ENCODE measurements at regions not wholly inside any gene's neighbourhood (a gene's known extent, or its start where the extent isn't known, plus 50 kb on each side); places are given as distances from the start of the nearest gene placed in this dataset.
"Not testable (repeated sequence)": the region's sequence is repeated elsewhere in the genome, so short reads cannot be mapped to it uniquely, and the experiment has no call there.

DNA sequence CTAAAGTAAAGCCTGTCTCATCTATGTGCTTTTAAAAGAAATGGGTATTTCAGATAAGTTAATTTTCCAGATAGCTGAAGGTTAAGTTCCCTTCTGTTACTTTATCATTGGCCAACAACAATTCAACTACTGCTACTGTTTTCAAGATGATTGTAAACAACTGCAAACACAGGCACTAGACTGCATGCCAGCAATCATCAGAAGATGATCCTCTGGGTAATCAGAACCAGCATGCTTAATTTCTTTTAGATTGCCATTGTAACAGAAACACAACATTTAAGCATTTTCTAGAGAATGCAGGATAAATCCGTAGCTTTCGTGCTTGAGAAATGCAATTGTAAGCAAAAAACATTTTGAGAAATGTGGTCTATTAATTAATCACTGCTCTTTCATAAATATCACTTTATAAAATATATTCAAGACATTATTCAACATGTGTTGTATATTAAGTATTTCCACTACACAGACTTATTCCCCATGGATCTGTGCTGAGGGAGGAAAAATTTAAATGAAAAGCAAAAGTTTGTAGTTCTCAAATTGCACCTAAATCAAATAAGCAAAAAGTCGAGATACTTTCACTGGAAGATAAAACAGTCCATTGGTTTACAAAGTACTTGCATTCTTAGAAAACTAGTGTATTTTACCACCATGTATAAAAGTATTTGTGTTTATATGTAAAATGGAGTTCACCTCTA is 133.7 kb downstream of the ATL2 start:
- no peaks in the 10 kb centered on the region for H3K9me3 ChIP-seq (ENCODE audit: low read depth, low read length)
- no peaks in the 10 kb centered on the region for H3K27me3 ChIP-seq (ENCODE audit: insufficient read depth, low read length)
- H3K4me1 ChIP-seq (ENCODE audit: insufficient read depth, low read length): no peaks in the 10 kb centered on the region
- no peak overlapping the region for H3K4me3 ChIP-seq (ENCODE audit: low read length)

DNA sequence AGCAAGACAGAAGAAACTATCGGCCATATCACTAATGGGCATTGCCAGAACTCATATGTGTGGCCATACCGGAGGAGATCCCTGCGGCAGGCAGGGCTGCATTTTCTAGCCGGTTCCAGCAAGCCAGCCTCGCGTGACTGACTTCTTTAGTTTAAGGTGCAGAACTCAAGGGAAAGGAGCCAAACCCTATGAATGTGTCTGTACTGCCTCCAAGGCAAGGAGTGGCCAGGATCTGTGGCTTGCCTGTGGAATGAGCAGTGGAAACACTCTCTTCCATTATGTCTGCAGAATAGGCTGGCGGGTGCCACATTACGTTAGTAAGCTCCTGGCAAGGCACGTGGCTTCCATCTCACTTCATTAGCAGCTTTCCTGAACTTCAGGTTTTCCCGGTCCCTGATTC is 137.6 kb downstream of the ATL2 start:
- no peaks in the 10 kb centered on the region for H3K4me1 ChIP-seq (ENCODE audit: insufficient read depth, low read length)
- H3K9me3 ChIP-seq (ENCODE audit: low read depth, low read length): no peaks in the 10 kb centered on the region
- no peaks in the 10 kb centered on the region for H3K27me3 ChIP-seq (ENCODE audit: insufficient read depth, low read length)
- H3K4me3 ChIP-seq (ENCODE audit: low read length): no peak overlapping the region

DNA sequence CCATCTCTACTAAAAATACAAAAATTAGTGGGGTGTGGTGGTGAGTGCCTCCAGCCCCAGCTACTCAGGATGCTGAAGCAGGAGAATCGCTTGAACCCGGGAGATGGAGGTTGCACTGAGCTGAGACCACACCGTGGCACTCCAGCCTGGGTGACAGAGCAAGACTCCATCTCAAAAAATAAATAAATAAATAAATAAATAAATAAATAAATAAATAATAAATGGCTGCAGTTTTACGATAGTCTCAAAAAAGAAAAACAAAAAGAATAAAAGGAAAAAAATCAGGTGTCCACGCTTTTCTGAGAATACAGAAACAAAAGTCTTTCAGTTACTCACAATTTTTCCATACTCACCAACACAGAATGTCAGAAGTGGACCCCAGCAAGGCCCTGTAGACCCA is 138.4 kb downstream of the ATL2 start:
- not testable (repeated sequence) for H3K4me3 ChIP-seq (ENCODE audit: low read length); H3K9me3 ChIP-seq (ENCODE audit: low read depth, low read length); H3K27me3 ChIP-seq (ENCODE audit: insufficient read depth, low read length); H3K4me1 ChIP-seq (ENCODE audit: insufficient read depth, low read length)

DNA sequence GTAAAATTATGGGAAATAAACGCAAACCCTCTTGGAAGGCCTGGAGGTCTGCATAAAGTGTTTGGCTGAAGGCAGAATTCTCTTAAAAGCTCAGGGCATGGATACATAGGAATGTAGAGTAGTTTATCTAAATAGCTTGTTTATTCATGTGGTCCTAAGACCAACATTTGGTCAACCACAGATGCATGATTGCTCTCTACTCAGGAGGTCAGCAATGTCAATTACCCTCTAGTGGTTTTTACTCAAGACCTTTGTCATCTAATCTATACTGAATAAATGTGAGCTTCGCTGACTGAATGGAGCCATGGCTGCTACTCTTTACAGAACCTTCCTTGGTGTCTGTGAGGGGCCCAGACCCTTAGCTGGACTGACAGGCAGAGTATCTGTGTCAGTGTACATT is 139.8 kb downstream of the ATL2 start:
- Histone ChIP-seq H3K4me1 (ENCODE audit: insufficient read depth, low read length) (no peaks in the 10 kb centered on the region), H3K9me3 (ENCODE audit: low read depth, low read length) (no peaks in the 10 kb centered on the region), H3K4me3 (ENCODE audit: low read length) (no peak overlapping the region), H3K27me3 (ENCODE audit: insufficient read depth, low read length) (peaks cover 11% of the 10 kb centered on the region)

- Histone ChIP-seq H3K4me1 (ENCODE audit: insufficient read depth, low read length) (no peaks in the 10 kb centered on the region), H3K27me3 (ENCODE audit: insufficient read depth, low read length) (peaks cover 15% of the 10 kb centered on the region), H3K4me3 (ENCODE audit: low read length) (no peak overlapping the region), H3K9me3 (ENCODE audit: low read depth, low read length) (no peaks in the 10 kb centered on the region)
Measured at GRCh38 chr2:38233231-38233983, 143.7 kb downstream of the ATL2 start.

- H3K9me3 ChIP-seq (ENCODE audit: low read depth, low read length): no peaks in the 10 kb centered on the region
- H3K4me3 ChIP-seq (ENCODE audit: low read length): no peak overlapping the region
- H3K4me1 ChIP-seq (ENCODE audit: insufficient read depth, low read length): no peaks in the 10 kb centered on the region
Measured at GRCh38 chr2:38232454-38232853, 144.6 kb downstream of the ATL2 start.

GRCh38 chr2:38230756-38231155 is 146.3 kb downstream of the ATL2 start:
- no peak overlapping the region for H3K4me3 ChIP-seq (ENCODE audit: low read length)
- H3K9me3 ChIP-seq (ENCODE audit: low read depth, low read length): no peaks in the 10 kb centered on the region
- H3K4me1 ChIP-seq (ENCODE audit: insufficient read depth, low read length): no peaks in the 10 kb centered on the region
- peaks cover 36% of the 10 kb centered on the region for H3K27me3 ChIP-seq (ENCODE audit: insufficient read depth, low read length)

More at GRCh38 chr2:38232454-38232853, 144.6 kb downstream of the ATL2 start:
- H3K27me3 ChIP-seq (ENCODE audit: insufficient read depth, low read length): peaks cover 20% of the 10 kb centered on the region

DNA sequence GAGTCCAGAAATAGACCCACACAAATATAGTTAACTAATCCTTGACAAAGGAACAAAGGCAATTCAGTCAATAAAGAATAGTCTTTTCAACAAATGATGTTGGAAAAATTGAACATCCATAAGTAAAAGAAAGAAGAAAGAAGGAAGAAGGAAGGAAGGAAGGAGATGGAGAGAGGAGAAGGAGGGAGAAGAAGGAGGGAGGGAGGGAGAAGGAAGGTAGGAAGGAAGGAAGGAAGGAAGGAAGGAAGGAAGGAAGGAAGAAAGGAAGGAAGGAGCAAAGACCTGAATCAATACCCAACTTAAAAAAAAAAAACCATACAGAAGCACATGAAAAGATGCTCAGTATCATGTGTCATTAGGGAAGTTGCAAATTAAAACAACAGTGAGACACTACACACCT is 148.3 kb downstream of the ATL2 start:
- peaks cover 45% of the 10 kb centered on the region for H3K27me3 ChIP-seq (ENCODE audit: insufficient read depth, low read length)
- no peaks in the 10 kb centered on the region for H3K9me3 ChIP-seq (ENCODE audit: low read depth, low read length)
- H3K4me1 ChIP-seq (ENCODE audit: insufficient read depth, low read length): no peaks in the 10 kb centered on the region
- no peak overlapping the region for H3K4me3 ChIP-seq (ENCODE audit: low read length)

DNA sequence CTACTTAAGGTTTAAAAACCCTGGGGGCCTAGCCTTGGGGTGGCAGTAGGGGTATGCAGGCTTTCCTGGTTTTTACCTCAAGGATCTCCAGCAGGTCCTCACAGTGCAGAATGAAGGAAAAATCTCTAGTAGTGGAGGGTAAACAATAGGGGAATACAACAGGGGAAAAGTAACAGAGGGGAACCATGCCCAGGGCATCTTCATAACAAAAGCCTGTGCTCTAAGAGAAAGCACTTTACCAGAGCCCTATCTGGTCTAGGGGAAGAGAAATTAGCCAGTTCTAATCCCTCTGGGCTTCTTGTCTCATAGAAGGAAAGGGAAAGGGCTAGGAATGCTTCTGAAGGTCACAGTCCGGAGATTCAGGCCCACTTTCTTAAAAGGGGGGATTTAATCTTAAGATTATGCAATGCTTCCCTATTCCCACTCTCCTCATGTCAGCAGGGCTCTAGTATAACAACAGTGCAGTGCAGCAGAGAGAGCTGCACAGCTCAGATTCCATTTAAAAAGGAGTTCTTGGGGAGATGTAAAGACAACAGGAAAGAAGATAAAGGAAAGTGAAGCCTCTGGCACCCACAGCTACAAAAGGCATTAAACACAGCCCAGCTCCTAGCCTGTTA is 149.0 kb upstream of the CYP1B1 start:
- Histone ChIP-seq H3K4me3 (ENCODE audit: low read length) (no peak overlapping the region), H3K27me3 (ENCODE audit: insufficient read depth, low read length) (peaks cover 34% of the 10 kb centered on the region), H3K9me3 (ENCODE audit: low read depth, low read length) (peaks cover 4% of the 10 kb centered on the region), H3K4me1 (ENCODE audit: insufficient read depth, low read length) (peaks cover 4% of the 10 kb centered on the region)

DNA sequence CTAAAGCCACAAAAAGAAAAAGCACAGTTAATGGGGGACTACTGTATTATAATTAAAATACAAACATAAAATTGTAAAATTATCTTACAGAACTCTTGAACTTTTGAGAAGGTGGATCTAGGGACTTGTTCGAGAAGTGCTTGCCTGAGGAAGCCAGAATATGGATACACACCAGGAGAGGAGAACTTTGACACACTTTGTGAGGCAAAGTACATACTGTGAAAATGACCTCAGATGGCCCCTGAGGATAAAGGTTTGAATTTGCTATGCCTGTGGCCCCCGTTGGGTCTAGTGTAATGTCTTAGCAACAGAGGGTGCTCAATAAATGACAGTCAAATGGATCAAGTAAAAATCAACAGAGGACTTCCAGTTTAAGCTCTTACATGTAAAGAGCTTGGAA is 148.2 kb upstream of the CYP1B1 start:
- Histone ChIP-seq H3K27me3 (ENCODE audit: insufficient read depth, low read length) (peaks cover 38% of the 10 kb centered on the region), H3K9me3 (ENCODE audit: low read depth, low read length) (peaks cover 7% of the 10 kb centered on the region), H3K4me3 (ENCODE audit: low read length) (no peak overlapping the region), H3K4me1 (ENCODE audit: insufficient read depth, low read length) (peaks cover 4% of the 10 kb centered on the region)

GRCh38 chr2:38223256-38223655 is 147.3 kb upstream of the CYP1B1 start:
- Histone ChIP-seq H3K4me1 (ENCODE audit: insufficient read depth, low read length) (peaks cover 4% of the 10 kb centered on the region), H3K9me3 (ENCODE audit: low read depth, low read length) (peaks cover 7% of the 10 kb centered on the region), H3K4me3 (ENCODE audit: low read length) (no peak overlapping the region), H3K27me3 (ENCODE audit: insufficient read depth, low read length) (peaks cover 40% of the 10 kb centered on the region)

DNA sequence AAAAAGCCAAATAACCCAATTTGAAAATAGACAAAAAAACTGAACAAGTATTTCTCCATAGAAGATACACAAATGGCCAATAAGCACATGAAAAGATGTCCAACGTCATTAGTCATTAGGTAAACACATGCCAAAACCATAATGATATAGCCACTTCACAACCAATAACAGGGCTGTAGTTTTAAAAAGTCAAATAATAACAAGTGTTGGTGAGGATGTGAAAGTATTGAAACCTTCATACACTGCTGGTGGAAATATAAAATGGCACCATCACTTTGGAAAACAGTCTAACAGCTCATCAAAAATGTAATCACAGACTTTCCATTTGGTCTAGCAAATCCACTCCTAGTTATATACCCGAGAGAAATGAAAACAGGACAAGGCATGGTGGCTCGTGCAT is 144.2 kb upstream of the CYP1B1 start:
- H3K9me3 ChIP-seq (ENCODE audit: low read depth, low read length): peaks cover 7% of the 10 kb centered on the region
- no peak overlapping the region for H3K4me3 ChIP-seq (ENCODE audit: low read length)
- H3K4me1 ChIP-seq (ENCODE audit: insufficient read depth, low read length): peaks cover 4% of the 10 kb centered on the region
- peaks cover 16% of the 10 kb centered on the region for H3K27me3 ChIP-seq (ENCODE audit: insufficient read depth, low read length)

- Histone ChIP-seq H3K9me3 (ENCODE audit: low read depth, low read length) (peaks cover 7% of the 10 kb centered on the region), H3K27me3 (ENCODE audit: insufficient read depth, low read length) (peaks cover 12% of the 10 kb centered on the region), H3K4me1 (ENCODE audit: insufficient read depth, low read length) (peaks cover 9% of the 10 kb centered on the region), H3K4me3 (ENCODE audit: low read length) (no peak overlapping the region)
Measured at GRCh38 chr2:38218995-38219394, 143.0 kb upstream of the CYP1B1 start.

GRCh38 chr2:38218591-38218991 is 142.6 kb upstream of the CYP1B1 start:
- no peak overlapping the region for H3K4me3 ChIP-seq (ENCODE audit: low read length)
- H3K9me3 ChIP-seq (ENCODE audit: low read depth, low read length): peaks cover 7% of the 10 kb centered on the region
- H3K4me1 ChIP-seq (ENCODE audit: insufficient read depth, low read length): peaks cover 13% of the 10 kb centered on the region
- peaks cover 12% of the 10 kb centered on the region for H3K27me3 ChIP-seq (ENCODE audit: insufficient read depth, low read length)

GRCh38 chr2:38217401-38218188 is 141.6 kb upstream of the CYP1B1 start:
- H3K4me1 ChIP-seq (ENCODE audit: insufficient read depth, low read length): peaks cover 14% of the 10 kb centered on the region
- H3K27me3 ChIP-seq (ENCODE audit: insufficient read depth, low read length): peaks cover 12% of the 10 kb centered on the region
- H3K4me3 ChIP-seq (ENCODE audit: low read length): no peak overlapping the region
- H3K9me3 ChIP-seq (ENCODE audit: low read depth, low read length): peaks cover 7% of the 10 kb centered on the region
